ENCODE measurements at regions not wholly inside any gene's neighbourhood (a gene's known extent, or its start where the extent isn't known, plus 50 kb on each side); places are given as distances from the start of the nearest gene placed in this dataset.

- Histone ChIP-seq H3K27ac (no peak overlapping the region), H3K27me3 (no peaks in the 10 kb centered on the region), H3K4me3 (no peak overlapping the region), H3K4me1 (no peaks in the 10 kb centered on the region), H3K9me3 (no peaks in the 10 kb centered on the region), H3K36me3 (no peaks in the 10 kb centered on the region)
- 81 to 89% methylated on average over 3 of the region's 3 CpGs for WGBS, 2 donors (ENCODE audit: low coverage in 1 of 2)
- no peak for ATAC-seq
- no peak for TF ChIP-seq EP300 (IDR thresholded peaks at IDR 0.05)
- TF ChIP-seq CTCF (IDR thresholded peaks at IDR 0.05): no peak
- TF ChIP-seq POLR2A (IDR thresholded peaks at IDR 0.05): no peak
- no peak for TF ChIP-seq POLR2AphosphoS5 (IDR thresholded peaks at IDR 0.05)
Observed at GRCh38 chr12:67741270-67741669, 92.7 kb downstream of the DYRK2 start.

GRCh38 chr12:67742461-67742860, 93.9 kb downstream of the DYRK2 start:
- Histone ChIP-seq H3K27me3 (no peaks in the 10 kb centered on the region), H3K9me3 (no peaks in the 10 kb centered on the region), H3K4me1 (no peaks in the 10 kb centered on the region), H3K27ac (no peak overlapping the region), H3K36me3 (no peaks in the 10 kb centered on the region), H3K4me3 (no peak overlapping the region)
- no peak for TF ChIP-seq POLR2A (IDR thresholded peaks at IDR 0.05)
- ATAC-seq: no peak
- WGBS, 2 donors (ENCODE audit: low coverage in 1 of 2): 30 to 67% methylated on average over 1 of the region's 1 CpG

GRCh38 chr12:67747869-67748742, 99.6 kb downstream of the DYRK2 start:
- Histone ChIP-seq H3K36me3 (no peaks in the 10 kb centered on the region), H3K27me3 (no peaks in the 10 kb centered on the region), H3K27ac (no peak overlapping the region), H3K9me3 (no peaks in the 10 kb centered on the region), H3K4me3 (no peak overlapping the region), H3K4me1 (peaks cover 0 to 5% (median 0%) of the 10 kb centered on the region in 3 donors)
- 67 to 80% methylated on average over 1 of the region's 2 CpGs for WGBS, 2 donors (ENCODE audit: low coverage in 1 of 2)
- TF ChIP-seq POLR2A (IDR thresholded peaks at IDR 0.05) (no peak), CTCF (IDR thresholded peaks at IDR 0.05) (no peak)
- ATAC-seq: no peak

GRCh38 chr12:67748743-67749040, 100.1 kb downstream of the DYRK2 start:
- H3K9me3 ChIP-seq: no peaks in the 10 kb centered on the region
- H3K27ac ChIP-seq: no peak overlapping the region
- H3K4me1 ChIP-seq: peaks cover 0 to 9% (median 0%) of the 10 kb centered on the region in 3 donors
- no peak overlapping the region for H3K4me3 ChIP-seq
- H3K27me3 ChIP-seq: no peaks in the 10 kb centered on the region
- no peaks in the 10 kb centered on the region for H3K36me3 ChIP-seq
- TF ChIP-seq POLR2A (IDR thresholded peaks at IDR 0.05): no peak
- no peak for TF ChIP-seq EP300 (IDR thresholded peaks at IDR 0.05)
- TF ChIP-seq CTCF (IDR thresholded peaks at IDR 0.05): no peak
- TF ChIP-seq POLR2AphosphoS5 (IDR thresholded peaks at IDR 0.05): no peak
- no peak for ATAC-seq
- WGBS, 2 donors (ENCODE audit: low coverage in 1 of 2): 80 to 91% methylated on average over 1 of the region's 1 CpG

GRCh38 chr12:67750513-67751183, 102.1 kb downstream of the DYRK2 start:
- peaks cover 0 to 27% (median 0%) of the 10 kb centered on the region in 3 donors for H3K4me1 ChIP-seq
- no peaks in the 10 kb centered on the region for H3K27me3 ChIP-seq
- H3K36me3 ChIP-seq: no peaks in the 10 kb centered on the region
- TF ChIP-seq POLR2AphosphoS5 (IDR thresholded peaks at IDR 0.05) (no peak), POLR2A (IDR thresholded peaks at IDR 0.05) (no peak), CTCF (IDR thresholded peaks at IDR 0.05) (no peak), EP300 (IDR thresholded peaks at IDR 0.05) (no peak)
- no peak overlapping the region for H3K4me3 ChIP-seq
- no peaks in the 10 kb centered on the region for H3K9me3 ChIP-seq
- ATAC-seq: no peak
- WGBS, 2 donors (ENCODE audit: low coverage in 1 of 2): 100% methylated on average over 1 to 2 of the region's 3 CpGs
- H3K27ac ChIP-seq: no peak overlapping the region

Data from gastroesophageal sphincter (tissue), 4 donors.